ENCODE measurements at regions not wholly inside any gene's neighbourhood (a gene's known extent, or its start where the extent isn't known, plus 50 kb on each side); places are given as distances from the start of the nearest gene placed in this dataset.

- no peak overlapping the region for H3K4me3 ChIP-seq (ENCODE audit: low read depth, low read length)
- no peak for DNase-seq (ENCODE audit: low read depth)
- no peak for TF ChIP-seq CTCF (conservative IDR thresholded peaks at IDR 0.05; ENCODE audit: low read depth, low read length)
Measured at GRCh38 chr4:89531932-89532640, 224.5 kb upstream of the GPRIN3 start.

GRCh38 chr4:89528526-89529133 lies 221.0 kb upstream of the GPRIN3 start:
- H3K4me3 ChIP-seq (ENCODE audit: low read depth, low read length), result no peak overlapping the region
- no peak for DNase-seq (ENCODE audit: low read depth)
- no peak for TF ChIP-seq CTCF (conservative IDR thresholded peaks at IDR 0.05; ENCODE audit: low read depth, low read length)

GRCh38 chr4:89521826-89522225 lies 214.2 kb upstream of the GPRIN3 start:
- no peak for TF ChIP-seq CTCF (conservative IDR thresholded peaks at IDR 0.05; ENCODE audit: low read depth, low read length)
- no peak for DNase-seq (ENCODE audit: low read depth)
- no peak overlapping the region for H3K4me3 ChIP-seq (ENCODE audit: low read depth, low read length)

GRCh38 chr4:89519771-89520320 lies 212.2 kb upstream of the GPRIN3 start:
- no peak for DNase-seq (ENCODE audit: low read depth)
- TF ChIP-seq CTCF (conservative IDR thresholded peaks at IDR 0.05; ENCODE audit: low read depth, low read length), result no peak
- no peak overlapping the region for H3K4me3 ChIP-seq (ENCODE audit: low read depth, low read length)

GRCh38 chr4:89518259-89518658 lies 210.7 kb upstream of the GPRIN3 start:
- no peak for DNase-seq (ENCODE audit: low read depth)
- no peak for TF ChIP-seq CTCF (conservative IDR thresholded peaks at IDR 0.05; ENCODE audit: low read depth, low read length)
- no peak overlapping the region for H3K4me3 ChIP-seq (ENCODE audit: low read depth, low read length)

GRCh38 chr4:89514811-89515210 lies 207.2 kb upstream of the GPRIN3 start:
- H3K4me3 ChIP-seq (ENCODE audit: low read depth, low read length), result no peak overlapping the region
- TF ChIP-seq CTCF (conservative IDR thresholded peaks at IDR 0.05; ENCODE audit: low read depth, low read length), result no peak
- no peak for DNase-seq (ENCODE audit: low read depth)
